ENCODE measurements at regions not wholly inside any gene's neighbourhood (a gene's known extent, or its start where the extent isn't known, plus 50 kb on each side); places are given as distances from the start of the nearest gene placed in this dataset.

- intact Hi-C loops (cut with DNase I; ENCODE audit: low total_unique reads): no loop called here
- WGBS, 2 donors: 47 to 64% methylated on average over 2 of the region's 2 CpGs
- TF ChIP-seq, protein P1, sequence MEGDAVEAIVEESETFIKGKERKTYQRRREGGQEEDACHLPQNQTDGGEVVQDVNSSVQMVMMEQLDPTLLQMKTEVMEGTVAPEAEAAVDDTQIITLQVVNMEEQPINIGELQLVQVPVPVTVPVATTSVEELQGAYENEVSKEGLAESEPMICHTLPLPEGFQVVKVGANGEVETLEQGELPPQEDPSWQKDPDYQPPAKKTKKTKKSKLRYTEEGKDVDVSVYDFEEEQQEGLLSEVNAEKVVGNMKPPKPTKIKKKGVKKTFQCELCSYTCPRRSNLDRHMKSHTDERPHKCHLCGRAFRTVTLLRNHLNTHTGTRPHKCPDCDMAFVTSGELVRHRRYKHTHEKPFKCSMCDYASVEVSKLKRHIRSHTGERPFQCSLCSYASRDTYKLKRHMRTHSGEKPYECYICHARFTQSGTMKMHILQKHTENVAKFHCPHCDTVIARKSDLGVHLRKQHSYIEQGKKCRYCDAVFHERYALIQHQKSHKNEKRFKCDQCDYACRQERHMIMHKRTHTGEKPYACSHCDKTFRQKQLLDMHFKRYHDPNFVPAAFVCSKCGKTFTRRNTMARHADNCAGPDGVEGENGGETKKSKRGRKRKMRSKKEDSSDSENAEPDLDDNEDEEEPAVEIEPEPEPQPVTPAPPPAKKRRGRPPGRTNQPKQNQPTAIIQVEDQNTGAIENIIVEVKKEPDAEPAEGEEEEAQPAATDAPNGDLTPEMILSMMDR (IDR thresholded peaks at IDR 0.05): no peak
- no peak for TF ChIP-seq POLR2A (IDR thresholded peaks at IDR 0.05)
Measured at GRCh38 chr16:62615526-62615925, 579.3 kb upstream of the CDH8 start.

GRCh38 chr16:62610291-62610690, 574.1 kb upstream of the CDH8 start:
- Histone ChIP-seq H3K36me3 (ENCODE audit: low read depth, missing control alignments) (no peaks in the 10 kb centered on the region), H3K9me3 (no peaks in the 10 kb centered on the region), H3K4me1 (no peaks in the 10 kb centered on the region), H3K27me3 (no peaks in the 10 kb centered on the region), H3K27ac (no peak overlapping the region), H3K4me3 (no peak overlapping the region)
- WGBS, 2 donors: 46 to 58% methylated on average over 7 of the region's 7 CpGs
- no peak for TF ChIP-seq POLR2A (IDR thresholded peaks at IDR 0.05)
- TF ChIP-seq, protein P1 (IDR thresholded peaks at IDR 0.05): no peak
- intact Hi-C loops (cut with DNase I; ENCODE audit: low total_unique reads): no loop called here
- DNase-seq: no peak

More at GRCh38 chr16:62615526-62615925, 579.3 kb upstream of the CDH8 start:
- Histone ChIP-seq H3K27me3 (no peaks in the 10 kb centered on the region), H3K36me3 (ENCODE audit: low read depth, missing control alignments) (no peaks in the 10 kb centered on the region), H3K4me1 (no peaks in the 10 kb centered on the region), H3K27ac (no peak overlapping the region), H3K4me3 (no peak overlapping the region), H3K9me3 (no peaks in the 10 kb centered on the region)
- no peak for DNase-seq

- intact Hi-C loops (cut with DNase I; ENCODE audit: low total_unique reads): no loop called here
- Histone ChIP-seq H3K27me3 (no peaks in the 10 kb centered on the region), H3K36me3 (ENCODE audit: low read depth, missing control alignments) (no peaks in the 10 kb centered on the region), H3K9me3 (no peaks in the 10 kb centered on the region), H3K4me3 (no peak overlapping the region), H3K4me1 (no peaks in the 10 kb centered on the region), H3K27ac (no peak overlapping the region)
- no peak for TF ChIP-seq POLR2A (IDR thresholded peaks at IDR 0.05)
- TF ChIP-seq, protein P1 (IDR thresholded peaks at IDR 0.05): no peak
- WGBS, 2 donors: 84 to 94% methylated on average over 3 of the region's 3 CpGs
- DNase-seq: no peak
Measured at GRCh38 chr16:62602790-62603189, 566.6 kb upstream of the CDH8 start.

DNA sequence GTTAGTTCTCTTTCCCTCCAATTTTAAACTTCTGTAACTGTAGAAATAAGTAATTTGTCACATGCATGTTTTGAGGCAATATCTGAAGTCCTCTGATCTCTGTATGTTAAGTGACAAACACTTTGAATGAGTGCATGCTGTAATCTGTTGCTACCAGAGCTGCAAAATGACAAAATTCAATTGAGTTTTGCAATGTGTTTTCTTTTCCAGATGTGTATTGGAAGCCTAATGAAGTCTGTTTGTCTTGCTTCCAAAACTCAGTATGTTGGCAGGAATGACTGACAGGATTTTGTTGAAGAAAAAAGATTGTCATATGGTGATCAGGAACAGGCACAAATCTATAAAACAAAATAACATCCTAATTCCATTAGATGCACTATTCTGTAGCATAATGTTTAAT, 561.6 kb upstream of the CDH8 start:
- TF ChIP-seq POLR2A (IDR thresholded peaks at IDR 0.05): no peak
- TF ChIP-seq, protein P1 (IDR thresholded peaks at IDR 0.05): no peak
- DNase-seq: no peak

GRCh38 chr16:62596584-62596983, 560.3 kb upstream of the CDH8 start:
- DNase-seq: no peak
- Histone ChIP-seq H3K9me3 (no peaks in the 10 kb centered on the region), H3K27ac (no peak overlapping the region), H3K4me3 (no peak overlapping the region), H3K36me3 (ENCODE audit: low read depth, missing control alignments) (no peaks in the 10 kb centered on the region), H3K4me1 (no peaks in the 10 kb centered on the region), H3K27me3 (no peaks in the 10 kb centered on the region)
- 27 to 29% methylated on average over 1 of the region's 1 CpG for WGBS, 2 donors
- no peak for TF ChIP-seq POLR2A (IDR thresholded peaks at IDR 0.05)
- TF ChIP-seq, protein P1 (IDR thresholded peaks at IDR 0.05): no peak
- intact Hi-C loops (cut with DNase I; ENCODE audit: low total_unique reads): no loop called here

More for the DNA sequence above, 561.6 kb upstream of the CDH8 start:
- Histone ChIP-seq H3K4me3 (no peak overlapping the region), H3K27ac (no peak overlapping the region), H3K36me3 (ENCODE audit: low read depth, missing control alignments) (no peaks in the 10 kb centered on the region), H3K27me3 (no peaks in the 10 kb centered on the region), H3K4me1 (no peaks in the 10 kb centered on the region), H3K9me3 (no peaks in the 10 kb centered on the region)
- intact Hi-C loops (cut with DNase I; ENCODE audit: low total_unique reads): no loop called here

All from testis (tissue), 2 donors.